MM.1S (cell line): ENCODE measurements at regions not wholly inside any gene's neighbourhood (a gene's known extent, or its start where the extent isn't known, plus 50 kb on each side); places are given as distances from the start of the nearest gene placed in this dataset.

ENCODE experiments used
- DNase-seq: peaks from one replicate; pipeline ENCODE4 v3.0.0-alpha.2; 2015
- H2AFZ ChIP-seq: fragments of 300-600 bp; sonication (generic); 2 replicates; pipeline ENCODE4 v1.6.0; 2016; ENCODE audit warnings: antibody characterized with exemption, low read length
- H3F3A ChIP-seq: fragments of 300-600 bp; sonication (generic); 2 replicates; pipeline ENCODE4 v1.6.1; 2016; ENCODE audit warnings: mild to moderate bottlenecking, antibody characterized with exemption, low read length, moderate library complexity, mixed read lengths; ENCODE audit not compliant: insufficient read depth
- H3K27ac ChIP-seq: fragments of 300-600 bp; sonication (generic); 2 replicates; pipeline ENCODE4 v1.5.1; 2016; ENCODE audit warnings: mild to moderate bottlenecking, low read length
- H3K27me3 ChIP-seq: fragments of 300-600 bp; sonication (generic); replicated peaks from 2 replicates; pipeline ENCODE4 v1.6.0; 2016; ENCODE audit warnings: low read length; ENCODE audit not compliant: insufficient read depth
- H3K36me3 ChIP-seq: fragments of 300-600 bp; sonication (generic); replicated peaks from 2 replicates; pipeline ENCODE4 v1.6.1; 2016; ENCODE audit warnings: mild to moderate bottlenecking, low read length, mixed read lengths; ENCODE audit not compliant: insufficient read depth
- H3K4me1 ChIP-seq: fragments of 300-600 bp; sonication (generic); 2 replicates; pipeline ENCODE4 v1.6.1; 2016; ENCODE audit warnings: low read length, mixed read lengths
- H3K4me2 ChIP-seq: fragments of 300-600 bp; sonication (generic); 2 replicates; pipeline ENCODE4 v1.6.0; 2016; ENCODE audit warnings: low read depth, low read length
- H3K4me3 ChIP-seq: fragments of 300-600 bp; sonication (generic); 2 replicates; pipeline ENCODE4 v1.5.1; 2016; ENCODE audit warnings: low read length, mixed read lengths
- H3K79me2 ChIP-seq: fragments of 300-600 bp; sonication (generic); 2 replicates; pipeline ENCODE4 v1.6.1; 2016; ENCODE audit warnings: mixed run types, low read length, mixed read lengths
- H3K9ac ChIP-seq: fragments of 300-600 bp; sonication (generic); 2 replicates; pipeline ENCODE4 v1.6.1; 2016; ENCODE audit warnings: low read length, mixed read lengths
- H3K9me2 ChIP-seq: fragments of 300-600 bp; sonication (generic); replicated peaks from 2 replicates; pipeline ENCODE4 v1.6.1; 2016; ENCODE audit warnings: mild to moderate bottlenecking, low read length, mixed read lengths; ENCODE audit not compliant: insufficient read depth
- H3K9me3 ChIP-seq: fragments of 300-600 bp; sonication (generic); replicated peaks from 2 replicates; pipeline ENCODE4 v1.6.1; 2016; ENCODE audit warnings: mild to moderate bottlenecking, low read length, mixed read lengths; ENCODE audit not compliant: insufficient read depth
- H4K20me1 ChIP-seq: fragments of 300-600 bp; sonication (generic); 2 replicates; pipeline ENCODE4 v1.6.1; 2016; ENCODE audit warnings: mild to moderate bottlenecking, low read length, moderate library complexity, mixed read lengths; ENCODE audit not compliant: insufficient read depth
- EZH2 ChIP-seq: fragments of 300-600 bp; sonication (generic); optimal IDR thresholded peaks from 2 replicates; pipeline ENCODE3; 2017; ENCODE audit warnings: low read depth, mild to moderate bottlenecking, antibody characterized with exemption, low read length, mixed read lengths
- EZH2phosphoT487 ChIP-seq: fragments of 300-600 bp; sonication (generic); IDR thresholded peaks from 2 replicates; pipeline ENCODE4 v1.6.1; 2018; ENCODE audit warnings: antibody characterized with exemption, low read length
- TF ChIP-seq, protein P1 (sequence below): fragments of 300-600 bp; sonication (generic); IDR thresholded peaks from 2 replicates; pipeline ENCODE4 v1.5.1; 2016; ENCODE audit warnings: antibody characterized with exemption, low read length, mixed read lengths

DNA sequence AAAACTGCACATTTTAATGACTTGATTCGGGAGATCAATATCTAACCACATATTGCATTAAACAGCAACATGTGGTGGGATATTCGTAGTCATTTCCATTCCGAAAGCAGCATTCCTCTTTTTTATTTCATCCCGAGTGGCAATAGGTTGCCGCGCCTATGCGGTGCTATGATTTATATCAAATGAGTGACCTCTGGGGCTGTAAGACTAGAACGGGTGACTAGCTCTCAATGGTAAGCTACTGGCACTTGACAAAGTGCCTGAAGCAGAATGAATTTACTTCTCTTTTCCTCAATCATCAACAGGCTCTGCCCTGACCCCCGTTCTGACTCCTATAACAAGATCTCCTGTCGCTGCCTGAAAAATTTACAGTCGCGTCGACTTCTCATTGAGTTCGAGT lies 162.3 kb downstream of the ZNF281 start:
- Histone ChIP-seq H2AFZ (no peak overlapping the region), H3K27ac (no peak overlapping the region), H3K4me2 (no peak overlapping the region), H3K27me3 (no peaks in the 10 kb centered on the region), H3K4me1 (no peaks in the 10 kb centered on the region), H3K9ac (no peak overlapping the region), H3K79me2 (no peaks in the 10 kb centered on the region), H3F3A (no peaks in the 10 kb centered on the region), H3K9me3 (no peaks in the 10 kb centered on the region), H3K36me3 (no peaks in the 10 kb centered on the region), H3K4me3 (no peak overlapping the region), H3K9me2 (no peaks in the 10 kb centered on the region), H4K20me1 (no peaks in the 10 kb centered on the region)
- no peak for DNase-seq
- TF ChIP-seq EZH2: no peak
- TF ChIP-seq EZH2phosphoT487: no peak

DNA sequence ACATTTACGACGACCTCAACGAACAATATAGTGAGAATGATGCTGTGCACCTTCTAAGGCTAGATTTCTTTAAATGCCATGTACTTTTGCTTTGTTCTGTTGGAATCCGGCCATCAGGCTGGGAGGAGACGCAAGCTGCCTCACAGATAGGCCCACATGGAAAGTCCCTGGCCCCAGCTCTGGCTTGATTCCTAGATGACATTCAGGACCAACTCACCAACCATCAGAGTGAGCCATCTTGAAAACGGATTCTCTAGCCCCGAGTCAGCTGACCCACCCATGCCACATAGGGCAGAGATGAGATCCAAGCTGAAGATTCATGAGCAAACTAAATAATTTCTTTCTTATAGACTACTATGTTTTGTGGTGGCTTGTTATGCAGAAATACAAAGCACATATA lies 164.4 kb downstream of the ZNF281 start:
- Histone ChIP-seq H3K36me3 (no peaks in the 10 kb centered on the region), H4K20me1 (no peaks in the 10 kb centered on the region), H3K79me2 (no peaks in the 10 kb centered on the region), H3K9me3 (no peaks in the 10 kb centered on the region), H2AFZ (no peak overlapping the region), H3K4me3 (no peak overlapping the region), H3K4me1 (no peaks in the 10 kb centered on the region), H3K4me2 (no peak overlapping the region), H3K27me3 (no peaks in the 10 kb centered on the region), H3K27ac (no peak overlapping the region), H3K9ac (no peak overlapping the region), H3K9me2 (no peaks in the 10 kb centered on the region), H3F3A (no peaks in the 10 kb centered on the region)
- TF ChIP-seq, protein P1, sequence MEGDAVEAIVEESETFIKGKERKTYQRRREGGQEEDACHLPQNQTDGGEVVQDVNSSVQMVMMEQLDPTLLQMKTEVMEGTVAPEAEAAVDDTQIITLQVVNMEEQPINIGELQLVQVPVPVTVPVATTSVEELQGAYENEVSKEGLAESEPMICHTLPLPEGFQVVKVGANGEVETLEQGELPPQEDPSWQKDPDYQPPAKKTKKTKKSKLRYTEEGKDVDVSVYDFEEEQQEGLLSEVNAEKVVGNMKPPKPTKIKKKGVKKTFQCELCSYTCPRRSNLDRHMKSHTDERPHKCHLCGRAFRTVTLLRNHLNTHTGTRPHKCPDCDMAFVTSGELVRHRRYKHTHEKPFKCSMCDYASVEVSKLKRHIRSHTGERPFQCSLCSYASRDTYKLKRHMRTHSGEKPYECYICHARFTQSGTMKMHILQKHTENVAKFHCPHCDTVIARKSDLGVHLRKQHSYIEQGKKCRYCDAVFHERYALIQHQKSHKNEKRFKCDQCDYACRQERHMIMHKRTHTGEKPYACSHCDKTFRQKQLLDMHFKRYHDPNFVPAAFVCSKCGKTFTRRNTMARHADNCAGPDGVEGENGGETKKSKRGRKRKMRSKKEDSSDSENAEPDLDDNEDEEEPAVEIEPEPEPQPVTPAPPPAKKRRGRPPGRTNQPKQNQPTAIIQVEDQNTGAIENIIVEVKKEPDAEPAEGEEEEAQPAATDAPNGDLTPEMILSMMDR: no peak
- no peak for TF ChIP-seq EZH2
- TF ChIP-seq EZH2phosphoT487: no peak
- DNase-seq: no peak

DNA sequence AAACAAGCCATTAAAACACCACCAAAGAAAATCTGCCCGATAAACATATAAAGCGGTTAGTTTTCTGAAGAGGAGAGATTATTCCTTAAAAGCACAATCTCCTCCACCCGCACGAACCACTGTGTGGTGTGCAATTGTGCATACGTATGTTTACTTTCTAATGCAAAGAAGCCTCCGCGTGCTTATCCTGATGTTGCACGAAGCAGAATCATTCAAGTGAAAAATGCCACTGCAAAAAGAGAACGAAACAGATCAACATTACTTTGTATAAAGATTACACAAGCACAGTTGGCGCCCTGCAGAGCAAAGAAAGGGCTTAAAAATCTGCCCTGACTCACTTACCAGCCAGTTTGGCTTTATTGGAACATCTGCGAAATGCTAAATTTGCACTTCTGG lies 166.8 kb downstream of the ZNF281 start:
- no peak overlapping the region for H3K27ac ChIP-seq
- no peaks in the 10 kb centered on the region for H3K9me2 ChIP-seq
- H3K36me3 ChIP-seq: no peaks in the 10 kb centered on the region
- H3K27me3 ChIP-seq: no peaks in the 10 kb centered on the region
- TF ChIP-seq, protein P1: no peak
- TF ChIP-seq EZH2: no peak
- TF ChIP-seq EZH2phosphoT487: no peak
- H4K20me1 ChIP-seq: no peaks in the 10 kb centered on the region
- no peak overlapping the region for H2AFZ ChIP-seq
- no peak overlapping the region for H3K9ac ChIP-seq
- DNase-seq: no peak
- no peaks in the 10 kb centered on the region for H3K79me2 ChIP-seq
- H3K4me3 ChIP-seq: no peak overlapping the region
- H3K9me3 ChIP-seq: no peaks in the 10 kb centered on the region
- no peaks in the 10 kb centered on the region for H3F3A ChIP-seq
- no peaks in the 10 kb centered on the region for H3K4me1 ChIP-seq
- no peak overlapping the region for H3K4me2 ChIP-seq

DNA sequence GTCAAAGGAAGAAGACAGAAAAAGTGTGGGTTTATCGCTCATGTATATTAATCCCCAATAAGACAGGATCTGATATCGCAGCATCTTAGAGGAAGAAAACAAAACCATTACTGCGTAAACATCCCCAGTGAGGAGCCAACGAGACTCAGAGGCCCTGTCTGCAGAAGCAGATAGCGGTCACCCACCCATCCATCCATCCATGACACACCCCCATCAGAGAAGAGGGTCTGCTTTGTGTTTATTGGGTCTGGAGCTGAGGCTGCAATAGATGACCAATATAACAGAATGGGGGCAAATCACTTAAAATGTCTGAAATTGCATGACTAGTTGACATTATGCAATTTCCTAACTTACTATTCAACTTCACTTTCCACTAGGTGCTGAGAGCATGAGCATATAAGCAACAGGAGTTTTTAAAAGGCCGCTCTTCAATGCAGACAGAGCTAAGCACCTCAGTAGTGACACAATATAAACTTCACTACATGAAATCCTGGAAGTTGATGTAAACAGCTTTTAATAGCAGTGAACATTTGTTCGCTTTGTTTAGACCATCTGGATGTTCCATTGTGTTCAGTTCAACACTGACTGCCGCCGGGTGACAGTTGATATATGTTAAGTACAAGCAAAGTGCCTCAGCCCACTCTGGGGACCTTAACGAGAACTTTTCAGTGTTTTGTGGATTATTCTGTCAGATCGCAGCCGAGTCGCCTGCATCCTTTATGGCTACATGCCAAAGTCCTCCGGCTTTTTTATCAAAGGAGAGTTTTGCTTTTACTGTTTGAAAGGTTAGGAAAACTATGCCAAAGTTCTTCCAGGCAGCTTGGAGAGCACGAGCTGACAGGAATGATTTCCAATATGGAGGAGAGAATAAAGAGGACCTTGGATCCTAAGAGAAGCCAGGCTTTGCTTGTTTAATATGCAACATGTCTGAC lies 167.5 kb downstream of the ZNF281 start:
- H3K4me1 ChIP-seq: no peaks in the 10 kb centered on the region
- no peak overlapping the region for H3K4me2 ChIP-seq
- no peak for DNase-seq
- H2AFZ ChIP-seq: no peak overlapping the region
- no peaks in the 10 kb centered on the region for H3K9me3 ChIP-seq
- no peaks in the 10 kb centered on the region for H3K36me3 ChIP-seq
- no peaks in the 10 kb centered on the region for H3F3A ChIP-seq
- no peaks in the 10 kb centered on the region for H3K27me3 ChIP-seq
- no peak overlapping the region for H3K27ac ChIP-seq
- no peak overlapping the region for H3K4me3 ChIP-seq
- H3K79me2 ChIP-seq: no peaks in the 10 kb centered on the region
- TF ChIP-seq EZH2: no peak
- TF ChIP-seq, protein P1: no peak
- no peak for TF ChIP-seq EZH2phosphoT487
- H3K9me2 ChIP-seq: no peaks in the 10 kb centered on the region
- H3K9ac ChIP-seq: no peak overlapping the region
- no peaks in the 10 kb centered on the region for H4K20me1 ChIP-seq
